AG09319 (cell line): ENCODE measurements at regions not wholly inside any gene's neighbourhood (a gene's known extent, or its start where the extent isn't known, plus 50 kb on each side); places are given as distances from the start of the nearest gene placed in this dataset.

ENCODE experiments used
- DNase-seq: peaks from one replicate; pipeline ENCODE4 v3.0.0-alpha.2; 2010; ENCODE audit warnings: low read depth; ENCODE audit errors: extremely low read depth
- CTCF ChIP-seq: IDR thresholded peaks from 2 replicates; pipeline ENCODE4 v1.5.1; 2011; ENCODE audit warnings: low read depth, mild to moderate bottlenecking, inconsistent platforms, low read length, moderate library complexity

GRCh38 chr14:28676479-28676878 lies 90.1 kb upstream of the FOXG1 start:
- DNase-seq, result no peak
- no peak for TF ChIP-seq CTCF

- DNase-seq, result no peak
- no peak for TF ChIP-seq CTCF
Observed at GRCh38 chr14:28677381-28677780, 89.2 kb upstream of the FOXG1 start.

GRCh38 chr14:28678887-28679286 lies 87.7 kb upstream of the FOXG1 start:
- DNase-seq, result no peak
- no peak for TF ChIP-seq CTCF

GRCh38 chr14:28681681-28682080 lies 84.9 kb upstream of the FOXG1 start:
- no peak for TF ChIP-seq CTCF
- DNase-seq, result no peak

- TF ChIP-seq CTCF, result no peak
- no peak for DNase-seq
Observed at GRCh38 chr14:28690029-28690692, 76.4 kb upstream of the FOXG1 start.

- no peak for DNase-seq
- no peak for TF ChIP-seq CTCF
Observed at GRCh38 chr14:28695109-28695508, 71.5 kb upstream of the FOXG1 start.

- DNase-seq, result no peak
Observed at GRCh38 chr14:28701733-28702132, 64.9 kb upstream of the FOXG1 start.

More at GRCh38 chr14:28701733-28702132, 64.9 kb upstream of the FOXG1 start:
- no peak for TF ChIP-seq CTCF
